GM12878 (cell line): ENCODE measurements at regions not wholly inside any gene's neighbourhood (a gene's known extent, or its start where the extent isn't known, plus 50 kb on each side); places are given as distances from the start of the nearest gene placed in this dataset.

Experiments
- BHLHE40 ChIP-seq, 2 experiments: fragments of 450-650 bp in 1 of 2; IDR thresholded peaks; 2 replicates each; pipeline ENCODE4 v1.6.1; 2011 to 2017; ENCODE audit warnings: low read depth in 2 of 2, borderline replicate concordance in 1 of 2, improper control_type of control experiment in 1 of 2, low read length in 1 of 2, mild to moderate bottlenecking in 1 of 2
- CHD2 ChIP-seq: IDR thresholded peaks from 2 replicates; pipeline ENCODE4 v1.6.1; 2011; ENCODE audit warnings: low read depth, low read length, improper control_type of control experiment, borderline replicate concordance
- EZH2 ChIP-seq: IDR thresholded peaks from 2 replicates; pipeline ENCODE4 v1.6.1; 2012; ENCODE audit warnings: low read depth, mild to moderate bottlenecking, control low read depth, inconsistent platforms, low read length, borderline replicate concordance; ENCODE audit not compliant: control insufficient read depth
- FOXK2 ChIP-seq: fragments of 450-650 bp; IDR thresholded peaks from 2 replicates; pipeline ENCODE4 v1.6.1; 2017; ENCODE audit warnings: mild to moderate bottlenecking, moderate library complexity
- FOXM1 ChIP-seq: IDR thresholded peaks from 2 replicates; pipeline ENCODE4 v1.6.1; 2012; ENCODE audit warnings: low read depth, mild to moderate bottlenecking, inconsistent platforms, low read length, moderate library complexity
- MXI1 ChIP-seq: fragments of 150-350 bp; IDR thresholded peaks from 2 replicates; pipeline ENCODE4 v1.6.1; 2011; ENCODE audit warnings: low read depth, mild to moderate bottlenecking, inconsistent platforms, low read length, improper control_type of control experiment
- MYC ChIP-seq: IDR thresholded peaks from 2 replicates; pipeline ENCODE4 v1.6.1; 2011; ENCODE audit warnings: mild to moderate bottlenecking, low read length, moderate library complexity, inconsistent platforms; ENCODE audit not compliant: insufficient read depth, insufficient replicate concordance, insufficient read length, severe bottlenecking
- TF ChIP-seq, protein P1 (sequence below): fragments of 450-650 bp; IDR thresholded peaks from 2 replicates; pipeline ENCODE4 v1.6.1; 2017; ENCODE audit warnings: antibody characterized with exemption, mild to moderate bottlenecking, moderate library complexity
- TF ChIP-seq, protein P2 (sequence below), 3 experiments: IDR thresholded peaks in 2 of 3; conservative IDR thresholded peaks in 1 of 3; 2 replicates each; pipeline ENCODE4 v1.5.1; 2011; ENCODE audit warnings: low read depth in 3 of 3, low read length in 3 of 3, mild to moderate bottlenecking in 3 of 3, control low read depth in 2 of 3, moderate library complexity in 2 of 3, inconsistent platforms in 1 of 3, mixed read lengths in 1 of 3; ENCODE audit not compliant: control insufficient read depth in 2 of 3, insufficient read depth in 1 of 3; ENCODE audit errors: extremely low read depth in 1 of 3

DNA sequence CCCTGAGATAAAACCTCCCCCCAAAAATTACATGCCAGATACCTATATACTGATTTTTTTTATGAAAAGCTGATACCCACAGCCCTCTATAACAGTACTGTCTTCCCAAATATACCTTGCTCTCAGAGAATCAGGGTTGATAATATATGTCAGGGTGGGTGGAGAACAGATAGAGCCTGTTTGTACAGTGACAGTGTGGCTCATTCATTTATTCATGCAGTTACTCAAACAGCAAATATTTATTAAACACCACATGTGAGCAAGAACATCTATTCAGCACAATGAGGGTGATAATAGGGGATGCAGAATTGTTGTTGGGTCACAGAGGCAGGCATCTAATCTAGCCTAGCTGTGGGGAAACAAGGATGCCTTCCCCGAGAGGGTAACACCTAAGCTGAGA is 334.2 kb downstream of the MAFB start:
- TF ChIP-seq MXI1, result no peak
- TF ChIP-seq, protein P1, sequence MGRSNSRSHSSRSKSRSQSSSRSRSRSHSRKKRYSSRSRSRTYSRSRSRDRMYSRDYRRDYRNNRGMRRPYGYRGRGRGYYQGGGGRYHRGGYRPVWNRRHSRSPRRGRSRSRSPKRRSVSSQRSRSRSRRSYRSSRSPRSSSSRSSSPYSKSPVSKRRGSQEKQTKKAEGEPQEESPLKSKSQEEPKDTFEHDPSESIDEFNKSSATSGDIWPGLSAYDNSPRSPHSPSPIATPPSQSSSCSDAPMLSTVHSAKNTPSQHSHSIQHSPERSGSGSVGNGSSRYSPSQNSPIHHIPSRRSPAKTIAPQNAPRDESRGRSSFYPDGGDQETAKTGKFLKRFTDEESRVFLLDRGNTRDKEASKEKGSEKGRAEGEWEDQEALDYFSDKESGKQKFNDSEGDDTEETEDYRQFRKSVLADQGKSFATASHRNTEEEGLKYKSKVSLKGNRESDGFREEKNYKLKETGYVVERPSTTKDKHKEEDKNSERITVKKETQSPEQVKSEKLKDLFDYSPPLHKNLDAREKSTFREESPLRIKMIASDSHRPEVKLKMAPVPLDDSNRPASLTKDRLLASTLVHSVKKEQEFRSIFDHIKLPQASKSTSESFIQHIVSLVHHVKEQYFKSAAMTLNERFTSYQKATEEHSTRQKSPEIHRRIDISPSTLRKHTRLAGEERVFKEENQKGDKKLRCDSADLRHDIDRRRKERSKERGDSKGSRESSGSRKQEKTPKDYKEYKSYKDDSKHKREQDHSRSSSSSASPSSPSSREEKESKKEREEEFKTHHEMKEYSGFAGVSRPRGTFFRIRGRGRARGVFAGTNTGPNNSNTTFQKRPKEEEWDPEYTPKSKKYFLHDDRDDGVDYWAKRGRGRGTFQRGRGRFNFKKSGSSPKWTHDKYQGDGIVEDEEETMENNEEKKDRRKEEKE, result no peak
- no peak for TF ChIP-seq BHLHE40 (IDR thresholded peaks at IDR 0.05; ENCODE audit: borderline replicate concordance in 1 of 2, low read depth in 2 of 2, low read length in 1 of 2)
- no peak for TF ChIP-seq FOXK2
- no peak for TF ChIP-seq FOXM1
- TF ChIP-seq, protein P2, sequence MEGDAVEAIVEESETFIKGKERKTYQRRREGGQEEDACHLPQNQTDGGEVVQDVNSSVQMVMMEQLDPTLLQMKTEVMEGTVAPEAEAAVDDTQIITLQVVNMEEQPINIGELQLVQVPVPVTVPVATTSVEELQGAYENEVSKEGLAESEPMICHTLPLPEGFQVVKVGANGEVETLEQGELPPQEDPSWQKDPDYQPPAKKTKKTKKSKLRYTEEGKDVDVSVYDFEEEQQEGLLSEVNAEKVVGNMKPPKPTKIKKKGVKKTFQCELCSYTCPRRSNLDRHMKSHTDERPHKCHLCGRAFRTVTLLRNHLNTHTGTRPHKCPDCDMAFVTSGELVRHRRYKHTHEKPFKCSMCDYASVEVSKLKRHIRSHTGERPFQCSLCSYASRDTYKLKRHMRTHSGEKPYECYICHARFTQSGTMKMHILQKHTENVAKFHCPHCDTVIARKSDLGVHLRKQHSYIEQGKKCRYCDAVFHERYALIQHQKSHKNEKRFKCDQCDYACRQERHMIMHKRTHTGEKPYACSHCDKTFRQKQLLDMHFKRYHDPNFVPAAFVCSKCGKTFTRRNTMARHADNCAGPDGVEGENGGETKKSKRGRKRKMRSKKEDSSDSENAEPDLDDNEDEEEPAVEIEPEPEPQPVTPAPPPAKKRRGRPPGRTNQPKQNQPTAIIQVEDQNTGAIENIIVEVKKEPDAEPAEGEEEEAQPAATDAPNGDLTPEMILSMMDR (IDR thresholded peaks at IDR 0.05 in 2 of 3, conservative IDR thresholded peaks at IDR 0.05 in 1 of 3; ENCODE audit: control insufficient read depth in 2 of 3, extremely low read depth in 1 of 3, insufficient read depth in 1 of 3, low read depth in 3 of 3, low read length in 3 of 3), result no peak
- no peak for TF ChIP-seq MYC
- no peak for TF ChIP-seq EZH2
- TF ChIP-seq CHD2, result no peak
